Amniotic stem cell (primary cell): ENCODE measurements at regions not wholly inside any gene's neighbourhood (a gene's known extent, or its start where the extent isn't known, plus 50 kb on each side); places are given as distances from the start of the nearest gene placed in this dataset.
"Not testable (repeated sequence)": the region's sequence is repeated elsewhere in the genome, so short reads cannot be mapped to it uniquely, and the experiment has no call there.

Source experiments
- DNase-seq: peaks from one replicate; lab custom pipeline; 2025; lab: John Stamatoyannopoulos, UW

DNA sequence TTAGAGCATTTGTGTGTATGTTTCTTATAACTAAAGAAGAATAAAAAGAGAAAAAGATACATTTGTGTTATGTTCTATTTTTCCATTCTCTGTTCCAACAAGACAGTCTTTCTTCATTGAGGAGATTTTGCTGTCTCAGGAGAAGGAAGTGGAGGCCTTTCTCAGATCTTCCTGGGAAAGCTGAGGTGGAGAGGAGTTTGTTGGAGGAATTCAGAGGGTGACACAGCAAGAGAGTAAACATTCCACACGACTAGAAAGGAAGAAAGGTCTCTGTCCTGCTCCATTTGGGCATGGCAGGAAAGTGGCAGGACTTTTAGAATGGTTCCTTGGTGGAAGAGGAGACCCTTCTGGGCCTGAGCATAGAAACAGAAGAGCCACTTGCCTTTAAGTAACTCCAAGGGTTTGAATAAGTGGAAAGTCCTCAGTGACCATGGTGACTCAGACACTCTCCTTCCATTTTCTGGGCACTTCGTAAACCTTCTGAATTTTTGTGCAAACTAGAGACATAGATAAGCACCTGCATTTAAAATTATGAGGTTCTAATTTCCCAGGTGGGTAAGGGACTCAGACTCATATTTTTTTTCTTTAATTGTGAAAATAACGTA lies 52.3 kb upstream of the COL5A2 start:
- DNase-seq, result no peak

DNA sequence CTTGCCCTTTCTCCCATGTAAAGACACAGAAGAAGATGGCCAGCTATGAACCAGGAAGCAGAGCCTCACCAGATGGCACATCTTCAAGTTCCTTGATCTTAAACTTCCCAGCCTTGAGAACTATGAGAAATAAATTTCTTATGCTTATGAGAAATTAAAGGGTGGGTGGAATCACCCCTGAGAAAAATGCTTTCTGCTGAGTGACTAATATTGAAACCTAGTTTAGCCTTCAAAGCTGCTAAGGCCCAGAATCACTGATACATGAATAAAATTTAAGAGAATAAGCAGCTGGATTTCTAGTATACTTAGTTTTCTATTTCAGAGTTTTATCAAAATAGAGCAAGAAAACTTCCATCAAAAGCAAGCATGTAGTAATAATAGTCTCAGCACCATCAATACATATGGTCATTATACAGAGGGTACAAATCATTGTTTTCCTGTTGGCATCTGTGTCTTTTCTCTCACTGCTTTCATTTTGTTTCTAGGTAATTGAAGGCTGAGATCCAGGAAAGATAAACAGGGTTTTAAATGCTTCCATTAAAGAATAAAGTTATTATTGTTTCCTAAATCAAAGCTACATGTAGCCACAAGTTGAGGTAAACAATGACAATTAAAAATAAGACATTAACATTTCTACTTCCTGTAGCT lies 53.3 kb upstream of the COL5A2 start:
- DNase-seq, result no peak

DNA sequence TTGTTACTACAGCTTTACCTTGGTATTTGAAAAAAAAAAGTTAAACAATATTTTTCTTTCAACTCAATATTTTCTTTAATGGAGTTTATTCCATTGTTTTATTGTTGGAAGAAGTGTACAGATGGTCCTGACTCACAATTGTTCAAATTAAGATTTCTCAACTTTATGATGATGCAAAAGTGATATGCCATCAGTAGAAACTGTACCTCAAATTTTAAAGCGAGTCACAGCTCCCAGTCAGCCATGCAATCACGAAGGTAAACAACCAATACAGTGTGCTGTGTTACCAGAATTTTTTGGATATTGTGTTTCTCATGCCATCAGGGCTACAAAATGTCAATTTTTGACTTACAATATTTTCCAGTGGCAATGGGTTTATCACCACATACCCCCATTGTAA lies 54.0 kb upstream of the COL5A2 start:
- DNase-seq, result no peak

DNA sequence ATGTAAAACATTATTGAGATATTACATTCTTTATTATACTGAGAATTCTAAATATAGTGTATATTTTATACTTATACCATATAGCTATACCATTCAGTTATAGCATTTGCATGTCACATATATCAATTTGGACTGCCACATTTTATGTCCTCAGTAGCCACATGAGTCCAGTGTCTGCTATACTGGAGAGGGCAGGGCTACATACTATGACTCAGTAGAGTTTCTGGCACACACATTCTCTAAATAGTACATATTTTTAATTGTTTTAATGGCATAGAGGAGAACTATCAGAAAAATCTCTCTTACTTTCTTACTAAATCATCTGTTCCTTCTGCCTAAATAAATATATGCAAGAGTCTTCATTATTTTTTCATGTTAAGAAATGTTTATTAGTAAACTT lies 55.4 kb upstream of the COL5A2 start:
- DNase-seq, result no peak

DNA sequence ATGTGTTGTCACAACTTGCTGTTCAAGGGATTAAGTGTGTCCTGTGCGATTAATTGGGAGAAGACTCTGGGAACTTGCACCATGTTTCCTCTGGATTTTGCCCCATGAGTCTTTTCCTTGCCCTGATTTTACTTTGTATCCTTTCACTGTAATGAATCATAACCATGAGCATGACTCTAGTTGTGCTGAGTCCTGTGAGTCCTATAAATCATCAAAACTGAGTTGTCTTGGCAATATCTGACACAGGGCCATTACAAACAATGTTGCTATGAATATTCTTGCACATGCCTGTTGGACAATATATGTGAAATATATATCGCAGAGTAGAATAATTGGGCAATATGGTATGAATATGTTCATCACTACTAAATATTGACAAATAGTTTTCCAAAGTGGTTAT lies 56.5 kb upstream of the COL5A2 start:
- no peak for DNase-seq

DNA sequence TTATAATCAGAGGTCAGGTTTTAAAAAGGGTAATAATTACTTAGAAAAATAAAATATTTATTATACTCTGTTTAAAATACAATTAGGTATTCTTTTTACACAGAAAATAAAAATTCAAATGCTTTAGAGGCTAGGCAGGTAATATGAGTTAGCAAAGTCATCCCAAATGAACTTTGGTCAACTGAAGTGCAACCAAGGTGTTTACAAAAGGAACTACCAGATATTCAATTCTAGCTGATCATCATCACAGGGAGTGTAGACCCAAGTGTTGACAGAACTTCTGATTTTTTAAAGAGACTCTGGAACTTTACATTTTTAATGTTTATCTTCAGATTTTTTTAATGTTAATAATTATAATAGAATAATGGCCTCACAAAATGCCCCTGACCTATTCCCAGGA lies 59.3 kb upstream of the COL5A2 start:
- no peak for DNase-seq

DNA sequence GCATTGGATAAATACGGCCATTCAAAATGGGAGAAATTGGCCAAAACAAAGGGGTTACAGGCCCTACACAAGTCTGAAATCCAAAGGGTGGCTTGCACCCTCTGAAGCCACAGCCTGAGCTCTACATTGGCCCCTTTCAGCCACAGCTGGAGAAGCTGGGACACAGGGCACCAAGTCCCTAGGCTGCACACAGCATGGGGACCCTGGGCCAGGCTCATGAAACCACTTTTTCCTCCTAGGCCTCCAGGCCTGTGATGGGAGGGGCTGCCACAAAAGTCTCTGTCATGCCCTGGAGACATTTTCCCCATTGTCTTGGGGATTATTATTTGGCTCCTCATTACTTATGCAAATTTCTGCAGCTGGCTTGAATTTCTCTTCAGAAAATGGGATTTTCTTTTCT lies 64.3 kb upstream of the COL5A2 start:
- not testable (repeated sequence) for DNase-seq

DNA sequence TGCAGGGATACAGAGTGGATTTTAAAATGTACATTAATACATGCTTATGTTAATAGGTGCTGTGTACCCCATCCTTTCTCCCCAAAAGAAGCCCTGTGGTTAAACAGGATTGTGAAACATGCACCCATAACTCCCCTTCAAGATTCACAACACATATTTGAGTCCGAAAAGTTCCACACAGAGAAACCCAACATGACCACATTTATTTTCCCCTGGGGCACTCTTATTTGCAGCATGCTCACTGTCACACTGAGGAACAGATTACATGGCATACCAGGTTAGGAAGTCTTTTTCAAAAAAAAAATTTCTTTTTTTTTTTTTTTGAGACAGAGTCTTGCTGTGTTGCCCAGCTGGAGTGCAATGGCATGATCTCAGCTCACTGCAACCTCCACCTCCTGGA lies 67.7 kb upstream of the COL5A2 start:
- no peak for DNase-seq

DNA sequence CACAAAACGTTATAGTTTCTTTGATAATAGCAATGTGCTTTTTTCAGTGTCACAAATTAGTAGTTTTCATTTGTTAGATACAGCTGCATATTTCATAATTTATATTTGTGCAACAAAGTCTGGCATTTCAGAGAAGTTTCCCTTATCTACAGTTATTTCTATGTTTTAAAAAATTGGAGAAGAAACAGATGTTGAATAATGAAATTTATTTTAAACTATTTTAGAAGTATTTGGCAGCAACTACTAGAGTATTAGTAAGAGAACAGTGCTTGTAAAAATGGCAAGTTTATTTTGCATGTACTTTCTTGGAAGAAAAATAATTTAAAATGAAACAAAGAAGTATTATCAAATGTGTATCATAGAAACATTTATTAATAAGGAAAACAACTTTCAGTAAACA lies 68.6 kb upstream of the COL5A2 start:
- DNase-seq, result no peak

DNA sequence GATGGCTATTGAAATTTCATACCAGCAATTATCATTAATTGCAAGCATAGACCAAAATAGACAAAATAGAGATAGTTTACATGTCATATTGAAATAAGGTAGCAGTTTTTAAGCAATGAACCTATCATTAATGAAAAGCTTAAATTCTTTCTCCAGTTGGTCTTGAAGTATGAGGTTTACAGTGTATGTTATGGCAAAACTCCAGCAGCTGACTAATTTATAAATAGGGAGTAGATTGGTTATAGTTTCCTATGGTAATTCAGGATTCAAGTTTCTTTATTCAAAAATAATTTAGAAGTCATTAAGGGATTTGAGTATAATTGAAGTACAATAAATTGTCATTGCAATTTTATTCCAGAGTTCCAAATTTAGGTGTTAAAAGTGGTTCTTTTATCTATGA lies 69.6 kb upstream of the COL5A2 start:
- DNase-seq, result peak; percentile 3

DNA sequence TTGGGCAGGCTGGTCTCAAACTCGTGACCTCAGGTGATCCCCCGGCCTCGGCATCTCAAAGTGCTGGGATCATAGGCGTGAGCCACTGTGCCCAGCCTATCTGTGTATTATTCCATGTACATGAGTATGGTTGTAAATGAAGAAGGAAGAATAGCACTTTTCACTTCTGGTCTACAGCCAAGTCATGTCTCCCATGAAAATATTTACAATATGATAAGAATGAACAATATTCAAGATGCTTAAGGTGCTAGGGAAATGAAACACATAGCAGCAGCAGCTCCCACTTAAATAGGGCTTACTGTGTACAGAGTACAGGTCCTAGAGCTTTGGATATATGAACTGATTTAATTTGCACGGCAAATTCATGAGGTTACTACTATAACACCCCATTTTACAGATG lies 70.3 kb upstream of the COL5A2 start:
- no peak for DNase-seq

DNA sequence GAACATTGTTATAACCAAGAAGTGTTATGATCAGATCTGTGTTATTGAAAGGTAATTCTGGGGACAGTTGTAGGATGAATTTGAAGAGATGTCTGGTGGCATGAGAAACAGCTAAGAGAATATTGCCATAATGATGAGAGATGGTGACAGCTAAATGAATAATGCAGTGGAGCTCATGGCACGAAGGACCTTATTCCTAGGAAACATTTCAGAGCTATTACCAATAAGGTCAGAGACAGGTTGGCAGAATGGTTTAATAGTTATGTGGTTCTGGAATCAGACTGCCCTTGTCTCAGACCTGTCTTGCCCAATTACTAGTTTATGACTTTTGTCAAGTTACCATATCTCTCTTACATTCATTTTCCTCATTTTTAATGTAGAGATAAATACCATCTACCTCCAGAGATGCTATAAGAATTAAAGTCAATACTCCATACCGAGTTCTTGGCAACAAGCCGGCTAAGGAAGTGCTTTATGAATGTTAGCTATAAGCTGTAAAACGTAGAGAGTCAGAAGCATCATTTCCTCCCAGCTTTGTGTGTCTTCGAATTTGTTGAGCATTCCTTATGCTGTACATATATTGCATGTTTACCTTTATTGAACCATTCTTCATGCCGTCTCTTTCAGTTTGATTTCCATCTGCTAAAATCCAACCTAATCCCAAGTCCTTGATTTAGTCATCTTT lies 73.6 kb upstream of the COL5A2 start:
- DNase-seq, result no peak

DNA sequence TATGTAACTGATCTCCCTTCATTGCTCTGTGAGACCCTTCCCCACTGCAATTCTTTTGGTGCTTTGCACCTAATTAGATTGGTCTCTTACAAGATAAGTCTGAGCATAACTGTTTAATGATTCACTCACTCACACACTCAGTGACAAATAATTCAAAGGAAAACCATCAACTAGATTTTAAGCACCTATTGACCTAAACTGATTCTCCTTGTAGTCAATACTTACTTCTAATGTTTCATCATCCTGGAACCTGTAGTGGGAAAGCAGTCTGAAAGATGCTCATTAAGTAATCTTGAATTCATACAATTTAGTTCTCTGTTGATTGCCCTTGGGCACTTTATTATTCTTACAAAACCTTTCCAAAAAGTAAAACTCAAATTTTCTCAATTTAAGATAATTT lies 74.3 kb upstream of the COL5A2 start:
- no peak for DNase-seq

DNA sequence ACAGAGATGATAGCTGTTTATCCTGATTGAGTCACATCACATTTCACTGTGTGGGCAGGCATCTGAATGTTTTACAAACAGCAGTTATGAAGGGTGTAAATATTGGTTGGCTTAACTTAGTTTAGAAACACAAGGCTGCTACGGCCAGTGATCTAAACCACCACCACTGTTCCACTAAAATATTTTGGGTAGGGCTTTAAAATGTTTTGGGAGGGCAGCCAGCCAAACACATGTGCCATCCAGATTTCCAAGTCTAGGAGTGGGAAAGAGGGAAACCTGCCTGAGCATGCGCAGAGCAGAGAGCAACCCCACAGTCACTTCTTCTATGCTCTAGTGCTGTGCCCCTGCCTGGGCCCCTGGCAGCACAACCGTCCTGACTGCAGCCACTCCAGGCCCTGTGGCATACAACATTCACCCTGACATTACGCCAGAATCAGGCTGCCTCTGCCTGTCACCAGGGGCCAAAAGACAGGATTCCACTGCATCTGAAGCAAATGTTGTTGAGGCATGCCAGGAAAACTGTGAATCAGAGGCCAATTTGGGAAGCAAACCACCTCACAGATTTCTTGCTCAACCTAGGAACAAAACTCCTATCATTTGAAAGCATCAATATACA lies 74.8 kb upstream of the COL5A2 start:
- DNase-seq, result peak; percentile 16

DNA sequence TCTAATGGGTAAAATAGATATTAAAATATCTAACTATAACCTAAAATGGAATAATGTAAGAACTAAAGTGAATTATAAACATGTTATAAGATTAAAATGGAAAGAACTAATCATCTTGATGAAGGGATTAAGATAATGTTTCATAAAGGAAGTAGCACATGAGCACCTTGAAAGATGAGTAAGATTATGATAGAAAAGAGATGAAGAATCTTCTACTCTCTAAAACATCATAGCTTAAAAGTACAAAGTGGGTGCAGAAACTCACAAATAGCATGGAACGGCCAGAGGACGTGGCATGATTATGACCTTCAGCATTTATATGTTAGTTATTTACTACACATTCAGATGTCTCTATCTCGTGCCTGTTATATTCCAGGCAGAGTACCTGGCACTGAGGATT lies 76.2 kb upstream of the COL5A2 start:
- DNase-seq, result no peak

DNA sequence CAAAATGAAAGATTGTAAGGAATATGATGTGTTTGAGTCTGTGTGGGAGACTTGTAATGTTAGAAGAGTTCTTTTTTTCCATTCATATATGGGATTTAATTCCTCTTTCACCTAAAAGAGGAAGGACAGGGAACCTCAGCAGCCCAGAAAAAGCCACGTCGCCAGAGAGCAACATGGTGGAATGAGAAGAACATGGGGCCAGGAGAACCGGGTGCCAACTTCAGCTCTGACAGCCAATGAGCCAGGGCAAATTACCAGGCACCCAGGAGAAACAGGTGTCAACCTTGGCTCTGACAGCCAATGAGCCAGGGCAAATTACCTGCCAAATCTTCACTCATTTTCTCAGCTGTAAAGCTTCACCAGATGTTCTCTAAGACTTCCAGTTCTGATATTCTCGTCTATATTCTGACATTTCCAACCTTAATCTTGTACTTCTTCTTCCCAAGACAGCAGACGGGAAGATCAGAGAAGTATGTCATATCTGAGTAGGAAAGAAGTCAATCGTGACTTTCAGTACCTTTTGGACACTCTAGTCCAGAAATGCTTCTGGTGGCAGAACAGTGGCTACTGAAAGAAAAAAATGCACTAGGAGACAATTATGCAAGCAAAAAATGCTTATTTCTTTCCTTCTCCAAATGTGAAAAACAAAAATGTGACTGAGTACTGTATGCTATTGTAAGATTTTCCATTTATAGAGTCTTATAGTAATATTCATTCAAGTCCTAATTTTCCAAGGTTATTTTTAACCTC lies 79.2 kb upstream of the COL5A2 start:
- no peak for DNase-seq

DNA sequence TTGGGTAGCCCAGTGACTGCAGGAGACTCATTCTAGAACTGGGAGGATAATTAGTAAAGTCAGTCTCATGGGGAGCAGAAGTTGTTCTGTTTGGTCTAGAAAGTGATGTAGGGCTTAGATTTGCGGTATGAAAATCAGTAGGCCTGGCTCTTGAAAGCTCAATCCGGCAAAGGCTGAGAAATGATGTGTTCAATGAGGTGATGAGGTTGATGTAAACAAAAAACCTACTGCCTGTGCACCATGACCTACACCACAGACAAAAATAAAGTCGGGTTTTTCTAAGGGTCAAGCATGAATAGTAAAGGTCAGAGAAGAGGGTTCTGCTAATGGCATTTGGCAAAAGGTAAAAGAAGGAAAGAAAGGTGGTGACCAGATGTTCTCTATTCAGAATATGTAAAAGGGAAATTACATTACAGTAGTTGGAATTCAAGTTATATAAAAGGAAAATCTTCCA lies 80.8 kb upstream of the COL5A2 start:
- no peak for DNase-seq

DNA sequence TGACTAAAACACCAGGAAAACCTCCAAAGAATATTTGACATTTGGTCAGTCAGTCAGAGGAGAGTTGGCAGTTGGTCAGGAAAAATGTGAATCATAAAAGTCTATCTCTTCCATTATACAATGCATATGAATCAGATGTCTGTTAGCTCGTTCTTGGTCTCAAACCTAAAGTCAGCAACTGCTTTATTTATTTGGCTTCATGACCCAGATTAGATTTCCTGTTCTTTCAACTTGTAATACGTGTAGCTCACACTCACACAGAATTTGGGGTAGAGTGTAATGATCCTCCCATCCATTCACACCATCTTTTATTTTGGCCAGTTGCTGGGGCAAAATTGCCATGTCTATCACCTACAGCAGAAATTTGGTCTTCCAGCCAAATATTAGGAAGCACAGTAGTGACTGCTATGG lies 81.9 kb upstream of the COL5A2 start:
- peak; percentile 74 for DNase-seq

DNA sequence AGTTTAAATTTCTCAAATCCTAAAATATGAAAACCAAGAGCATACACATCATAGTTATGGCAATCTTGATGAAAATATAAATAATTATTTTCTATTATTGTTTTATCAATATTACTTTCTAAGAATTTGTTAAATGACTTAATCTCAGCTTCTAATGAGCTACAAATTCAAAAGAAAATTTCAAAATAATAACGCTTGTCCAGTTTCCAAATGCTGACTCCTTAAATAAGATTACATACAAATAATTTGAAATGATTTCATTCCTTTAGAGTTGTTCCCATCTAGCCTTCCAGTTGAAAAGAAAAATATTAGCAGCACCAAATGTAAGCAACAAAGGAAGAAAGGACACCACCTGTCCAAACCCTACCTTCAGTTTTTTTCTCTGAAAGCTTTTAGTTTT lies 82.4 kb upstream of the COL5A2 start:
- DNase-seq, result no peak

DNA sequence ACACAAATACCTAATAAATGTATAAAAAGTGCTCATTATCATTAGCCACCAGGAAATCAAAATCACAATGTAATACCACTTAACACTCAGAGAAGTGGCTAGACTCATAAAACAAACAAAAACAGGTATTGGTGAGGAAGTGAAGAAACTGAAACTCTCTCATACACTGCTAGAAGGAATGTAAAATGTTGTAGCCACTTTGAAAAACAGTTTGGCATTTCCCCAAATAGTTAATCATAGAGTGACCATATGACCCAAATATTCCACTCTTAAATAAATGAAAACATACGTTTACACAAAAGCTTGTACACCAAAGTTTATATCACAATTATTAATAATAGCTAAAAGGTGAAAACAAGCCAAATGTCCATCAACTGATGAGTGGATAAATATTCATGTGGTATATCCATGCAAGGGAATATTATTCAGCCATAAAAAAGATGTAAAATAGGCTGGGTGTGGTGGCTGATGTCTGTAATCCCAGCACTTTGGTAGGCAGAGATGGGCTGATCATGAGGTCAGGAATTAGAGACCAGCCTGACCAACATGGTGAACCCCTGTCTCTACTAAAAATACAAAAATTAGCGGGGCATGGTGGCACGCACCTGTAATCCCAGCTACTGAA lies 86.2 kb upstream of the COL5A2 start:
- DNase-seq, result no peak

DNA sequence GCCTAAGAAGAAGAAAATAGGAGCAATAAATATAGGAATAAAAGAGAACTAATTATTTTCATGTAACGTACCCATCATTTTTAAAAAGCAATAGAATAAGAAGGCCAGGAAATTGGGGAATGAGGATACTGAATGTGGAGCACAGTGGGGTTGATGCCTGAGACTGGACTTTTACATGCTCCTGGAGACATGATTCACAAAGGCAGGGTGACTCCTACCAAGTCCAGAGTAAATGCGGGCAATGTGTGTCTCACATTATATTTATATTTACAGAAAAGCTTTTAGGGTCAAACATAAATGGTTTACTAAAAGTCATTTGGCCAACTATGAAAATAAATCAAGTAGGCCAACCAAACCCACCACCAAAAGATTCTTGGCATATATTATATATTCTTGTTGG lies 87.9 kb upstream of the COL5A2 start:
- no peak for DNase-seq
